ENCODE measurements at regions not wholly inside any gene's neighbourhood (a gene's known extent, or its start where the extent isn't known, plus 50 kb on each side); places are given as distances from the start of the nearest gene placed in this dataset.

DNA sequence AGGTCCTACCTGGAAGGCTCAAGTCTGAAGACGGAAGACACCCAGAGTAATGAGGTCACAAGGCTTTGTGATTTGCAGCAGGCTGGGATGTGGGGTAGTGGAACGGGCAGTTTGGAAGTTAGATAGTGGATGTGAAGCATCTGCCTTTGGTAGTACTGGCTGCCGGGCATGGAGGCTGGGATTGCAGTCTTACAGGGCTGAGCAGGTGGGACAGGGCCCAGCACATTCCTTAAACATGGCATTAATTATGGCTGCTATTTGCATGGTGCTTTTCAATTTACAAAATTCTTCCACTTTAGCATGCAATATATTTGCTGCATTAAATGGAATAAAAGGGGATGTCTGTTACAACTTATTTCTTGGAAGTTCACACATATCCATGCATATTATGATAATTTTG is 161.2 kb downstream of the UTP18 start:
- H3K9me2 ChIP-seq (replicated peaks; ENCODE audit: low read depth, low read length): no peaks in the 10 kb centered on the region
- H3F3A ChIP-seq (ENCODE audit: low read depth): no peaks in the 10 kb centered on the region
- H4K20me1 ChIP-seq (ENCODE audit: insufficient read depth, low read length, poor library complexity, severe bottlenecking): no peaks in the 10 kb centered on the region
- H3K79me2 ChIP-seq (ENCODE audit: insufficient read depth, low read length): no peaks in the 10 kb centered on the region
- H3K9ac ChIP-seq (ENCODE audit: low read depth, low read length, poor library complexity, severe bottlenecking): no peak overlapping the region
- H3K9me3 ChIP-seq (ENCODE audit: insufficient read depth, low read depth, low read length): no peaks in the 10 kb centered on the region
- H2AFZ ChIP-seq (ENCODE audit: low read length): no peak overlapping the region
- H3K27me3 ChIP-seq (ENCODE audit: insufficient read depth, low read length, poor library complexity, severe bottlenecking): no peaks in the 10 kb centered on the region
- TF ChIP-seq EZH2phosphoT487 (IDR thresholded peaks at IDR 0.05; ENCODE audit: borderline replicate concordance): no peak
- TF ChIP-seq, protein P1, sequence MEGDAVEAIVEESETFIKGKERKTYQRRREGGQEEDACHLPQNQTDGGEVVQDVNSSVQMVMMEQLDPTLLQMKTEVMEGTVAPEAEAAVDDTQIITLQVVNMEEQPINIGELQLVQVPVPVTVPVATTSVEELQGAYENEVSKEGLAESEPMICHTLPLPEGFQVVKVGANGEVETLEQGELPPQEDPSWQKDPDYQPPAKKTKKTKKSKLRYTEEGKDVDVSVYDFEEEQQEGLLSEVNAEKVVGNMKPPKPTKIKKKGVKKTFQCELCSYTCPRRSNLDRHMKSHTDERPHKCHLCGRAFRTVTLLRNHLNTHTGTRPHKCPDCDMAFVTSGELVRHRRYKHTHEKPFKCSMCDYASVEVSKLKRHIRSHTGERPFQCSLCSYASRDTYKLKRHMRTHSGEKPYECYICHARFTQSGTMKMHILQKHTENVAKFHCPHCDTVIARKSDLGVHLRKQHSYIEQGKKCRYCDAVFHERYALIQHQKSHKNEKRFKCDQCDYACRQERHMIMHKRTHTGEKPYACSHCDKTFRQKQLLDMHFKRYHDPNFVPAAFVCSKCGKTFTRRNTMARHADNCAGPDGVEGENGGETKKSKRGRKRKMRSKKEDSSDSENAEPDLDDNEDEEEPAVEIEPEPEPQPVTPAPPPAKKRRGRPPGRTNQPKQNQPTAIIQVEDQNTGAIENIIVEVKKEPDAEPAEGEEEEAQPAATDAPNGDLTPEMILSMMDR (conservative IDR thresholded peaks at IDR 0.05; ENCODE audit: low read length): no peak
- H3K4me3 ChIP-seq (ENCODE audit: low read length, poor library complexity, severe bottlenecking): no peak overlapping the region
- H3K36me3 ChIP-seq (ENCODE audit: insufficient read depth, low read length): no peaks in the 10 kb centered on the region
- H3K4me1 ChIP-seq (ENCODE audit: insufficient read depth, low read length, poor library complexity, severe bottlenecking): no peaks in the 10 kb centered on the region
- no peak overlapping the region for H3K4me2 ChIP-seq (ENCODE audit: low read depth, low read length, poor library complexity, severe bottlenecking)

DNA sequence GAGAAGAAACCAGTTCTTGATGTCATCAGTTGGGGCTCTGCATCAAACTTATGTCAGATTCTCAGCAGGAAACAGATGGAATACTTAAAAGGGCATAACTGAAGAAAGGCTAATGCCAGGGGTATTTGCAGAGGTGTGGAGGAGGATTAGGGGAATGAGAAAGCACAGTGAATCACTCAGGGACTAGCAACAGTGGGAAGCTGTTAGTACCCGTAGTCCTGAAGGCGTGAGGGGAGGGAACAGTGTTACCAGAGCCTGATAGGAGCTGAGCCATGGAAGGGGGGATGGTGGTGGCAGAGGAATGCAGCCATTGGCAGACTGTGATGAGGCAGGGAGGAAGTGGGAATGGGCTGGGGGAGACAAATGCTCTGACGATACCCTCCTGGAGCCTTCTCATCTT is 162.3 kb downstream of the UTP18 start:
- no peaks in the 10 kb centered on the region for H3K36me3 ChIP-seq (ENCODE audit: insufficient read depth, low read length)
- H3K27me3 ChIP-seq (ENCODE audit: insufficient read depth, low read length, poor library complexity, severe bottlenecking): no peaks in the 10 kb centered on the region
- no peak overlapping the region for H3K4me2 ChIP-seq (ENCODE audit: low read depth, low read length, poor library complexity, severe bottlenecking)
- no peaks in the 10 kb centered on the region for H3K9me2 ChIP-seq (replicated peaks; ENCODE audit: low read depth, low read length)
- no peak overlapping the region for H3K4me3 ChIP-seq (ENCODE audit: low read length, poor library complexity, severe bottlenecking)
- H3K4me1 ChIP-seq (ENCODE audit: insufficient read depth, low read length, poor library complexity, severe bottlenecking): peaks cover 7% of the 10 kb centered on the region
- no peaks in the 10 kb centered on the region for H3K79me2 ChIP-seq (ENCODE audit: insufficient read depth, low read length)
- no peak overlapping the region for H2AFZ ChIP-seq (ENCODE audit: low read length)
- no peaks in the 10 kb centered on the region for H4K20me1 ChIP-seq (ENCODE audit: insufficient read depth, low read length, poor library complexity, severe bottlenecking)
- no peaks in the 10 kb centered on the region for H3F3A ChIP-seq (ENCODE audit: low read depth)
- H3K9ac ChIP-seq (ENCODE audit: low read depth, low read length, poor library complexity, severe bottlenecking): no peak overlapping the region
- TF ChIP-seq EZH2phosphoT487 (IDR thresholded peaks at IDR 0.05; ENCODE audit: borderline replicate concordance): no peak
- TF ChIP-seq, protein P1 (conservative IDR thresholded peaks at IDR 0.05; ENCODE audit: low read length): no peak
- no peaks in the 10 kb centered on the region for H3K9me3 ChIP-seq (ENCODE audit: insufficient read depth, low read depth, low read length)

DNA sequence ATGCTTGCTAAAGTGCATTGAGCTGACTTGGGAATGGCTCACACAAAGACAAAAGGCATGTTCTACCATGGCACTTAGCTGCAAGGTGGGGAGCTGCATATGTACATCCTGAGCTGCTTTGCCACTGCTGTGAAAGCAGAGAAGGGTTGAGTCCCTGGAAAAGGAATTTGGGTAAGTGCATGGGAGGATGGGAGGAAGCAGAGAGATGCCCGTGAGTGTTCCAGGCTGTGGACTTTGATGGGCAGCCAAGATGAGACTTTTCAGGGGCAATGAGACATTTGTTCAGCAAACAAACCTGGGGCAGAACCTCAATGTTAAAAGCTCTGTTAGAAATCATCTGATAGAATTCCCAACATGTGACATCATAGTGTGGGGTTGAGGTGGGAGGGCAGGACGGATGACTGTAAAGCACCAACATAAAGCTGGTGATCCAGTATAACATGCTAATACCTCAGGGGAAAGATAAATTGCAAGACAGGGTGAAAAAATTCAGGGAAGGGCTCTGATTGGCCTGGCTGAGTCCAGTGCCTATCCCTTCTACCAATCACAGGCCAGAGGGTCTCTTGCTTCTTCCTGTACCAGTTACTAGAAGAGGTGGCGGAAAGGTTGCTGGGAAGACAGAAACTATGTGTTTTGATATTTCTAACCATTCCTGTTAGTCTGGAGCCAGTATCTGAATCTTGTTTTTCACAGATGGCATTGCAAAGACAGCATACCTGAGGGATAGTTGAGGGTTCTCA is 163.2 kb downstream of the UTP18 start:
- Histone ChIP-seq H3K9ac (ENCODE audit: low read depth, low read length, poor library complexity, severe bottlenecking) (no peak overlapping the region), H3K9me2 (replicated peaks; ENCODE audit: low read depth, low read length) (no peaks in the 10 kb centered on the region), H3K4me1 (ENCODE audit: insufficient read depth, low read length, poor library complexity, severe bottlenecking) (peaks cover 16% of the 10 kb centered on the region), H4K20me1 (ENCODE audit: insufficient read depth, low read length, poor library complexity, severe bottlenecking) (no peaks in the 10 kb centered on the region), H3K79me2 (ENCODE audit: insufficient read depth, low read length) (no peaks in the 10 kb centered on the region), H3K4me3 (ENCODE audit: low read length, poor library complexity, severe bottlenecking) (no peak overlapping the region), H3K4me2 (ENCODE audit: low read depth, low read length, poor library complexity, severe bottlenecking) (no peak overlapping the region), H3K9me3 (ENCODE audit: insufficient read depth, low read depth, low read length) (no peaks in the 10 kb centered on the region), H3K36me3 (ENCODE audit: insufficient read depth, low read length) (no peaks in the 10 kb centered on the region), H3K27me3 (ENCODE audit: insufficient read depth, low read length, poor library complexity, severe bottlenecking) (no peaks in the 10 kb centered on the region), H2AFZ (ENCODE audit: low read length) (no peak overlapping the region), H3F3A (ENCODE audit: low read depth) (no peaks in the 10 kb centered on the region)
- TF ChIP-seq, protein P1 (conservative IDR thresholded peaks at IDR 0.05; ENCODE audit: low read length): no peak
- TF ChIP-seq EZH2phosphoT487 (IDR thresholded peaks at IDR 0.05; ENCODE audit: borderline replicate concordance): no peak
